ENCODE measurements at regions not wholly inside any gene's neighbourhood (a gene's known extent, or its start where the extent isn't known, plus 50 kb on each side); places are given as distances from the start of the nearest gene placed in this dataset.

DNA sequence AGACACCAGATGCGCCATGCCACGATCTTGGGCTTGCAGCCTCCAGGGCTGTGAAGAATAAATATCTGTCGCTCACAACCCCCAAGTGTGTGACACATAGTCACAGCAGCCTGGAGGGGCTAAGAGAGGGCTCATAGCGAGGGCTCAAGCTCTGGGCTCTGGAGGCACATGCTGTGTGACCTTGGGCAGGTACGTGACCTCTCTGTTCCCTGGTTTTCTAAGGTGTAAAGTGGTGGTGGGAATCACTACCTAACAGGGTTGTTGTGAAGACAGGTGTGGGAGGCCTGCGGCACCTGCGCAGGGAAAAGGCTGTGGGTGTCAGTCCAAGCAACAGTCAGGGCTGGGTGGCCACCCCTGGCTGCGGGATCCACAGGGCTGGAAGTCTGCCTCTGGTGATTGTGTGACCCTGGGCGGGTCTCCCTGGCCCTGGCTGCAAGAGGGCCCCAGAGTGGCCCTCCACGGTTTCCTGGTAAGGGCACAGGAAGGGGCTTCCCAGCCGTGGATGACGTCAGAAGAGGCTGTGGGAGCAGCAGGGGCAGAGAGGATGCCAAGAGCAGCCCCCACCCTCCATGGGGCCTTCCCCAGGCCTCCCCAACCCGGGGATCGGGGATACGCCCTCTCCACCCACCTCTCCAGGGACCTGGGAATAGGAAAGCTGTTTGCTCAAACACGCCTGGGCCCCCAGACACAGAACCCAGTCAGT, 218.8 kb upstream of the SGCG start:
- TF ChIP-seq, protein P1, sequence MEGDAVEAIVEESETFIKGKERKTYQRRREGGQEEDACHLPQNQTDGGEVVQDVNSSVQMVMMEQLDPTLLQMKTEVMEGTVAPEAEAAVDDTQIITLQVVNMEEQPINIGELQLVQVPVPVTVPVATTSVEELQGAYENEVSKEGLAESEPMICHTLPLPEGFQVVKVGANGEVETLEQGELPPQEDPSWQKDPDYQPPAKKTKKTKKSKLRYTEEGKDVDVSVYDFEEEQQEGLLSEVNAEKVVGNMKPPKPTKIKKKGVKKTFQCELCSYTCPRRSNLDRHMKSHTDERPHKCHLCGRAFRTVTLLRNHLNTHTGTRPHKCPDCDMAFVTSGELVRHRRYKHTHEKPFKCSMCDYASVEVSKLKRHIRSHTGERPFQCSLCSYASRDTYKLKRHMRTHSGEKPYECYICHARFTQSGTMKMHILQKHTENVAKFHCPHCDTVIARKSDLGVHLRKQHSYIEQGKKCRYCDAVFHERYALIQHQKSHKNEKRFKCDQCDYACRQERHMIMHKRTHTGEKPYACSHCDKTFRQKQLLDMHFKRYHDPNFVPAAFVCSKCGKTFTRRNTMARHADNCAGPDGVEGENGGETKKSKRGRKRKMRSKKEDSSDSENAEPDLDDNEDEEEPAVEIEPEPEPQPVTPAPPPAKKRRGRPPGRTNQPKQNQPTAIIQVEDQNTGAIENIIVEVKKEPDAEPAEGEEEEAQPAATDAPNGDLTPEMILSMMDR (IDR thresholded peaks at IDR 0.05; ENCODE audit: insufficient read depth, low read depth, low read length): no peak
- no peak for TF ChIP-seq EZH2 (IDR thresholded peaks at IDR 0.05; ENCODE audit: insufficient read depth, low read length)
